ENCODE measurements at regions not wholly inside any gene's neighbourhood (a gene's known extent, or its start where the extent isn't known, plus 50 kb on each side); places are given as distances from the start of the nearest gene placed in this dataset.

DNA sequence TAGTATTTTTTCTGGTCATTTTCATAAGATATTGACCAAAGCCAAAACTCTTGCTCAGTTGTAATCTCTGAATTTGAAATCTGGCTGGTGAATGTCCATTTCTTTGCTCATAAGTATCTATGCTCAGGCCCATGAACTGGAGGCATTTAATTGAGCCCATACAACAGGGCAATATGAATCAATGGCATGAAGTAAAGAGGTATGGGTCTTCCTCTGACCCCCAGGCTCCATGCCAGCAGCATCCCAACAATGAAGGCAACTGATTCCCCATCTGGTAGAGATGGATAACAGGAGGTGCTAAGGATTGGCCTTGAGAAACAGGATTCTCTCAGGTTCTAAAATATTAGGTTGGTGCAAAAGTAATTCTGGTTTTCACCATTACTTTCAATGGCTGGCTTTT lies 330.8 kb downstream of the LIG4 start:
- TF ChIP-seq, protein P1, sequence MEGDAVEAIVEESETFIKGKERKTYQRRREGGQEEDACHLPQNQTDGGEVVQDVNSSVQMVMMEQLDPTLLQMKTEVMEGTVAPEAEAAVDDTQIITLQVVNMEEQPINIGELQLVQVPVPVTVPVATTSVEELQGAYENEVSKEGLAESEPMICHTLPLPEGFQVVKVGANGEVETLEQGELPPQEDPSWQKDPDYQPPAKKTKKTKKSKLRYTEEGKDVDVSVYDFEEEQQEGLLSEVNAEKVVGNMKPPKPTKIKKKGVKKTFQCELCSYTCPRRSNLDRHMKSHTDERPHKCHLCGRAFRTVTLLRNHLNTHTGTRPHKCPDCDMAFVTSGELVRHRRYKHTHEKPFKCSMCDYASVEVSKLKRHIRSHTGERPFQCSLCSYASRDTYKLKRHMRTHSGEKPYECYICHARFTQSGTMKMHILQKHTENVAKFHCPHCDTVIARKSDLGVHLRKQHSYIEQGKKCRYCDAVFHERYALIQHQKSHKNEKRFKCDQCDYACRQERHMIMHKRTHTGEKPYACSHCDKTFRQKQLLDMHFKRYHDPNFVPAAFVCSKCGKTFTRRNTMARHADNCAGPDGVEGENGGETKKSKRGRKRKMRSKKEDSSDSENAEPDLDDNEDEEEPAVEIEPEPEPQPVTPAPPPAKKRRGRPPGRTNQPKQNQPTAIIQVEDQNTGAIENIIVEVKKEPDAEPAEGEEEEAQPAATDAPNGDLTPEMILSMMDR (IDR thresholded peaks at IDR 0.05) = no peak
- TF ChIP-seq POLR2A (IDR thresholded peaks at IDR 0.05; ENCODE audit: low read depth) (no peak), EP300 (IDR thresholded peaks at IDR 0.05) (no peak), POLR2AphosphoS5 (IDR thresholded peaks at IDR 0.05) (no peak)
